ENCODE measurements at regions not wholly inside any gene's neighbourhood (a gene's known extent, or its start where the extent isn't known, plus 50 kb on each side); places are given as distances from the start of the nearest gene placed in this dataset.

DNA sequence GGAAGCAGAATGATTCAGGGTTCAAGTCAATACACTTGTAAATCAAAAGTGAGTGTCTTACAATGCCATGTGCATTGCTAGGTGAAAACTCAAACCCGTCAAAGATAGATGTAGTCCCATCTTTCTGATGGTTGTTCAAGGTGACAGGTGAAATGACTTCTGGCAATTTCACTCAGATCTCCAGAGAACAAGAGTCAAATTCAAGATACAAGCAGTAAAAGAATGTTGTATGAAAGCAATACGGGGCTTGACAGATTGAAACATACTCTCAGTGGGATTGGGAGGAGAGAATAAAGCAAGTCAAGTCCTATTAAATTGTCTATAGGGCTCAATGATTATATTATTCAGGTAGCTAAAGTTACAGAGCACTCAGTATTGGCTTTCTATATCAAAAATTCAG, 105.1 kb upstream of the ANXA10 start:
- TF ChIP-seq EZH2 (IDR thresholded peaks at IDR 0.05) (no peak), FOXP2 (optimal IDR thresholded peaks at IDR 0.05; ENCODE audit: control extremely low read depth, extremely low read length, insufficient read depth) (no peak)
